Right kidney (tissue), 1 donor: ENCODE measurements at regions not wholly inside any gene's neighbourhood (a gene's known extent, or its start where the extent isn't known, plus 50 kb on each side); places are given as distances from the start of the nearest gene placed in this dataset.
"Not testable (repeated sequence)": the region's sequence is repeated elsewhere in the genome, so short reads cannot be mapped to it uniquely, and the experiment has no call there.

Experiments used
- DNase-seq: peaks from one replicate; pipeline ENCODE4 v3.0.0-alpha.2; 2016

- no peak for DNase-seq
These were observed 65.6 kb downstream of the UFM1 start for GRCh38 chr13:38415233-38415632.

- DNase-seq, result no peak
These were observed 67.6 kb downstream of the UFM1 start for GRCh38 chr13:38417241-38417640.

GRCh38 chr13:38417727-38418126, 68.1 kb downstream of the UFM1 start:
- DNase-seq, result no peak

GRCh38 chr13:38418286-38418685, 68.6 kb downstream of the UFM1 start:
- DNase-seq, result no peak

GRCh38 chr13:38419312-38419873, 69.7 kb downstream of the UFM1 start:
- no peak for DNase-seq

- no peak for DNase-seq
These were observed 72.2 kb downstream of the UFM1 start for GRCh38 chr13:38421590-38422560.

GRCh38 chr13:38429916-38430315, 80.3 kb downstream of the UFM1 start:
- no peak for DNase-seq

GRCh38 chr13:38430796-38431195, 81.1 kb downstream of the UFM1 start:
- no peak for DNase-seq

GRCh38 chr13:38440666-38441065, 91.0 kb downstream of the UFM1 start:
- no peak for DNase-seq

- DNase-seq, result no peak
These were observed 95.3 kb downstream of the UFM1 start for GRCh38 chr13:38444904-38445303.

GRCh38 chr13:38452656-38453055, 103.0 kb downstream of the UFM1 start:
- no peak for DNase-seq

GRCh38 chr13:38462605-38463004, 113.0 kb downstream of the UFM1 start:
- no peak for DNase-seq

GRCh38 chr13:38463048-38463447, 113.4 kb downstream of the UFM1 start:
- no peak for DNase-seq

- not testable (repeated sequence) for DNase-seq
These were observed 122.8 kb downstream of the UFM1 start for GRCh38 chr13:38472411-38472810.

GRCh38 chr13:38473305-38473704, 123.7 kb downstream of the UFM1 start:
- no peak for DNase-seq

- no peak for DNase-seq
These were observed 128.0 kb downstream of the UFM1 start for GRCh38 chr13:38477676-38478075.

- DNase-seq, result no peak
These were observed 134.0 kb downstream of the UFM1 start for GRCh38 chr13:38483623-38484022.

GRCh38 chr13:38490657-38491056, 141.0 kb downstream of the UFM1 start:
- DNase-seq, result no peak

GRCh38 chr13:38494445-38494844, 144.8 kb downstream of the UFM1 start:
- DNase-seq, result no peak

GRCh38 chr13:38496917-38497316, 147.3 kb downstream of the UFM1 start:
- DNase-seq, result no peak

- no peak for DNase-seq
These were observed 148.6 kb downstream of the UFM1 start for GRCh38 chr13:38498271-38498670.

GRCh38 chr13:38514575-38514974, 164.9 kb downstream of the UFM1 start:
- no peak for DNase-seq

GRCh38 chr13:38518328-38518727, 168.5 kb upstream of the FREM2 start:
- no peak for DNase-seq
